CD4-positive, alpha-beta memory T cell (primary cell): ENCODE measurements at regions not wholly inside any gene's neighbourhood (a gene's known extent, or its start where the extent isn't known, plus 50 kb on each side); places are given as distances from the start of the nearest gene placed in this dataset.

Source experiments
- CTCF ChIA-PET: fragments of 350-600 bp; sonication (Branson Sonifier 250); formaldehyde crosslinking; loops from one replicate; lab custom pipeline; 2021; ENCODE audit warnings: inconsistent platforms; ENCODE audit not compliant: partially characterized antibody; lab: Charles Lee
- POLR2A ChIA-PET: fragments of 350-600 bp; sonication (Branson Sonifier 250); formaldehyde crosslinking; loops from one replicate; lab custom pipeline; 2021; ENCODE audit not compliant: partially characterized antibody; lab: Charles Lee
- DNase-seq, 5 donors: peaks; one replicate each; pipeline versions ENCODE4 v3.0.0 to v3.0.0-alpha.2; 2020 to 2022; ENCODE audit warnings: mixed read lengths in 1 of 5
- H3K27ac ChIP-seq: one replicate; pipeline ENCODE4 v1.7.0; 2013; ENCODE audit warnings: low read depth, low read length
- H3K27me3 ChIP-seq: 2 replicates; pipeline ENCODE4 v1.7.0; 2013; ENCODE audit warnings: mild to moderate bottlenecking, low read length, moderate library complexity; ENCODE audit not compliant: insufficient read depth
- H3K36me3 ChIP-seq: 2 replicates; pipeline ENCODE4 v1.7.0; 2013; ENCODE audit warnings: mild to moderate bottlenecking, low read length, moderate library complexity; ENCODE audit not compliant: insufficient read depth
- H3K4me1 ChIP-seq: 2 replicates; pipeline ENCODE4 v1.7.0; 2013; ENCODE audit warnings: mild to moderate bottlenecking, low read length, moderate library complexity; ENCODE audit not compliant: insufficient read depth
- H3K4me3 ChIP-seq, 2 donors: one replicate each; pipeline ENCODE4 v1.7.0; 2013; ENCODE audit warnings: low read length in 2 of 2, mild to moderate bottlenecking in 1 of 2
- H3K9me3 ChIP-seq, 2 donors: one replicate each; pipeline ENCODE4 v1.7.0; 2013; ENCODE audit warnings: low read length in 2 of 2, control low read depth in 1 of 2; ENCODE audit not compliant: control insufficient read depth in 1 of 2
- H3K27ac Mint-ChIP-seq, 7 donors: one replicate each; pipeline ENCODE4 v1.8.0; 2020 to 2021; ENCODE audit warnings: mixed read lengths in 7 of 7, mild to moderate bottlenecking in 6 of 7, inconsistent platforms in 3 of 7, moderate library complexity in 3 of 7
- H3K27me3 Mint-ChIP-seq, 2 donors: one replicate each; pipeline ENCODE4 v1.8.0; 2020 to 2021; ENCODE audit warnings: mixed read lengths in 2 of 2
- H3K36me3 Mint-ChIP-seq, 2 donors: one replicate each; pipeline ENCODE4 v1.8.0; 2020 to 2021; ENCODE audit warnings: mixed read lengths in 2 of 2, inconsistent platforms in 1 of 2, mild to moderate bottlenecking in 1 of 2
- H3K4me1 Mint-ChIP-seq, 4 donors: one replicate each; pipeline ENCODE4 v1.8.0; 2020 to 2021; ENCODE audit warnings: mixed read lengths in 4 of 4, mild to moderate bottlenecking in 1 of 4
- H3K4me3 Mint-ChIP-seq, 8 donors: one replicate each; pipeline ENCODE4 v1.8.0; 2020 to 2021; ENCODE audit warnings: mixed read lengths in 8 of 8, mild to moderate bottlenecking in 7 of 8, moderate library complexity in 6 of 8, inconsistent platforms in 3 of 8
- H3K9me3 Mint-ChIP-seq, 8 donors: one replicate each; pipeline ENCODE4 v1.8.0; 2020 to 2021; ENCODE audit warnings: mixed read lengths in 8 of 8, mild to moderate bottlenecking in 5 of 8, inconsistent platforms in 3 of 8, moderate library complexity in 1 of 8
- intact Hi-C: fragments of 100-400 bp; cut with micrococcal nuclease; formaldehyde crosslinking; loops from one replicate; pipeline ENCODE4 v1.15.1; 2023

DNA sequence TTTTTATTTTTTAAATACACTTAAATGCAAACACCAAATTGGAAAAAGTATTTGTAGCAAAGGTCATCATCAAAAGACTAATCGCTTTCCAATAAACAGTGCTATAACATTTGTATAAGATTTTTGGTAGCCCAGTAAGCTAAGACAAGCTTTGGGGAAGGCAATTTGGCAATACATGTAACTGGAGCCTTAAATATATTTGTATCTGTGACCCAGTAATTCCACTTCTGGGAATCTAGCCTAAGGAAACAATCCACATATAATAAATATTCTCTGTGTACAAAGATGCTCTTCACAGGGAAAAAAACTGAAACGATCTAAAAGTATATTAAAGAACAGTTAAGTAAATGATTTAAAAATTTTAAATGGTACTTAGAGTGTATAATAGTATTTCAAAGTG, 65.5 kb upstream of the TJP1 start:
- H3K4me3 Mint-ChIP-seq: no peak overlapping the region
- Histone ChIP-seq H3K9me3 (no peaks in the 10 kb centered on the region), H3K36me3 (no peaks in the 10 kb centered on the region), H3K4me1 (no peaks in the 10 kb centered on the region), H3K27ac (no peak overlapping the region), H3K27me3 (no peaks in the 10 kb centered on the region), H3K4me3 (no peak overlapping the region)
- peaks cover 4 to 5% of the 10 kb centered on the region in 2 donors for H3K27me3 Mint-ChIP-seq
- no peak for DNase-seq
- intact Hi-C loops: no loop called here
- ChIA-PET CTCF (interaction anchor here (0.6 kb wide), 1 partner anchor 31 kb away, joined by 3 read pairs; no protein-coding TSS in a partner anchor), POLR2A (no interaction called here)
- H3K4me1 Mint-ChIP-seq: no peaks in the 10 kb centered on the region
- peaks cover 0 to 2% (median 0%) of the 10 kb centered on the region in 8 donors for H3K9me3 Mint-ChIP-seq
- no peak overlapping the region for H3K27ac Mint-ChIP-seq
- H3K36me3 Mint-ChIP-seq: no peaks in the 10 kb centered on the region

DNA sequence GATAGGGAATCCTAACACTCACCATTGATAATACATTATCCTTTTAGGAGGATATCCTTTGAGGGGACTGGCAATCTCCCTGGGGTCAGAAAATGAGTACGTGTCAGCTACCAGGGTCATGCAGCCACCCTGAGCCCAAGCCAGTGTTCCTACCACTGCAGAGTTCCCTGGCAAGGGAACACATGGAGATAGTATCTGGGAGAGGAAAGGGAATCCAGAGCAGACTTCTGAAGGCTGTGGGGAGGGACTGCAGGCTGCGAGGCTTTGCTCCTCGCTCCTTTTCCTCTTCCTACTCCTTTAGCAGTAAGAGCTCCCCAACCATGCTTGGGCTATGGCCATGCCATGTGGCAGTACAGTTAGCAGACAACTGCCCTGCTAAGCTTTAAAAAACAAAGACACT, 62.9 kb upstream of the TJP1 start:
- no peak for DNase-seq
- no peaks in the 10 kb centered on the region for H3K4me1 ChIP-seq
- H3K27ac ChIP-seq: no peak overlapping the region
- H3K4me3 Mint-ChIP-seq: no peak overlapping the region
- H3K4me1 Mint-ChIP-seq: no peaks in the 10 kb centered on the region
- H3K36me3 ChIP-seq: no peaks in the 10 kb centered on the region
- H3K27ac Mint-ChIP-seq: no peak overlapping the region
- H3K9me3 Mint-ChIP-seq: no peaks in the 10 kb centered on the region
- CTCF ChIA-PET: no interaction called here
- intact Hi-C loops: no loop called here
- no peaks in the 10 kb centered on the region for H3K36me3 Mint-ChIP-seq
- H3K27me3 Mint-ChIP-seq: peaks cover 4 to 8% of the 10 kb centered on the region in 2 donors
- no peak overlapping the region for H3K4me3 ChIP-seq
- H3K27me3 ChIP-seq: no peaks in the 10 kb centered on the region
- POLR2A ChIA-PET: no interaction called here
- no peaks in the 10 kb centered on the region for H3K9me3 ChIP-seq

DNA sequence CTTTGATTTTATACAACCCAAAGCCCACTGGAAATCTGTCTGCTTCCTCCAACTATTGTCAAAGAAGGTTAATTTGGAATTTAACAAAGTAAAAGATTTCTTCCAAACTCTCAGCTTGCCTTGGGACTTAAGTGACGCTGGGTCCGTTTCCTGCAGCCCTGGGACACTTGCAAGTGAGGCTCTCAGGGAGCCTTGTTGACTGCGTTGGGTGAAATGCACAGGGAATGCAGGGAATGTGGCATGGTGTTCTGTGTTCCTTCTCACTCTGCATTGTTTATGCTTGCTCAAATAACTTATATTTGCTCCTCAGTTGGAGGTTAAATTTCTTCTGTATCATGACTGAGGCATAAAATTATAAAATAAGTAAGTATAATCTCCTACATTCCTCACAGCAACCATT, 60.9 kb upstream of the TJP1 start:
- intact Hi-C loops: no loop called here
- H3K27ac Mint-ChIP-seq: no peak overlapping the region
- ChIA-PET CTCF (interaction anchor here (0.6 kb wide), 1 partner anchor 1032 kb away, joined by 3 read pairs; no protein-coding TSS in a partner anchor), POLR2A (no interaction called here)
- H3K4me3 ChIP-seq: no peak overlapping the region
- H3K27me3 ChIP-seq: no peaks in the 10 kb centered on the region
- no peaks in the 10 kb centered on the region for H3K9me3 ChIP-seq
- no peak for DNase-seq
- no peaks in the 10 kb centered on the region for H3K9me3 Mint-ChIP-seq
- peaks cover 4 to 6% of the 10 kb centered on the region in 2 donors for H3K27me3 Mint-ChIP-seq
- no peak overlapping the region for H3K27ac ChIP-seq
- H3K36me3 ChIP-seq: no peaks in the 10 kb centered on the region
- no peaks in the 10 kb centered on the region for H3K36me3 Mint-ChIP-seq
- no peak overlapping the region for H3K4me3 Mint-ChIP-seq
- H3K4me1 ChIP-seq: no peaks in the 10 kb centered on the region
- no peaks in the 10 kb centered on the region for H3K4me1 Mint-ChIP-seq

DNA sequence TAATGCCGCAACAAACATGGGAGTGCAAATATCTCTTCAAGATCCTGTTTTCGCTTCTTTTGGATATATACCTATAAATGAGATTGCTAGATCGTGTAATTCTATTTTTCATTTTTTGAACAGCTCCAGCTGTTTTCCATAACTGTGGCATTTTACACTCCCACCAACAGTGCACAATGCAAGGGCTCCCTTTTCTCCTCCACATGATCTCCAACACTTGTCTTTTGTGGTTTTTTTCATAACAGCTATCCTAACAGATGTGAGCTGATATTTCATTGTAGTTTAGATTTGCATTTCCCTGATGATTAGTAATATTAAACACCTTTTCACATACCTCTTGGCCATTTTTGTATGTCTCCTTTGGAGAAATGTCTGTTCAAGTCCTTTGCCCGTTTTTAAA, 58.6 kb upstream of the TJP1 start:
- H3K27me3 Mint-ChIP-seq: peaks cover 2 to 6% of the 10 kb centered on the region in 2 donors
- no peaks in the 10 kb centered on the region for H3K27me3 ChIP-seq
- no peak overlapping the region for H3K4me3 Mint-ChIP-seq
- H3K36me3 Mint-ChIP-seq: no peaks in the 10 kb centered on the region
- no peaks in the 10 kb centered on the region for H3K36me3 ChIP-seq
- intact Hi-C loops: no loop called here
- no peaks in the 10 kb centered on the region for H3K4me1 Mint-ChIP-seq
- H3K4me1 ChIP-seq: no peaks in the 10 kb centered on the region
- H3K4me3 ChIP-seq: no peak overlapping the region
- H3K9me3 Mint-ChIP-seq: peaks cover 0 to 3% (median 0%) of the 10 kb centered on the region in 8 donors
- POLR2A ChIA-PET: no interaction called here
- no peak overlapping the region for H3K27ac ChIP-seq
- no peak overlapping the region for H3K27ac Mint-ChIP-seq
- CTCF ChIA-PET: interaction anchor here (0.6 kb wide), 1 partner anchor 17 kb away, joined by 3 read pairs; no protein-coding TSS in a partner anchor
- H3K9me3 ChIP-seq: no peaks in the 10 kb centered on the region
- no peak for DNase-seq

DNA sequence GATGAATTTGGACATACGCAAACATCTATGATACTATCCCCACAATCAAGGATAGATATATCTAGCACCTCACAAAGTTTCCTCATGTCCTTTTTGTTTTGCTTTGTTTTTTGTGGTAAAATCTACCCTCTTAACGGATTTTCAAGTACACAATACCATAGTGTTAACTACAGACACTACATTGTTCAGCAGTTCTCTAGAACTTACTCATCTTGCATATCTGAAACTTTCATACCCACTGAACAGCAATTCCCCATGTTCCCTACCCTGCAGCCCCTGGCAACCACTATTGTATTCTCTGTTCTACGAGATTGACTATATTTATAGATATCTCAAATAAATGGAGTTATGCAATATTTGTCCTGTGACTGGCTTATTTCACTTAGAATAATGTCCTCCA, 58.1 kb upstream of the TJP1 start:
- Mint-ChIP-seq H3K36me3 (no peaks in the 10 kb centered on the region), H3K27me3 (peaks cover 0 to 6% of the 10 kb centered on the region in 2 donors), H3K9me3 (peaks cover 0 to 3% (median 0%) of the 10 kb centered on the region in 8 donors), H3K4me1 (no peaks in the 10 kb centered on the region), H3K4me3 (no peak overlapping the region), H3K27ac (no peak overlapping the region)
- no peak for DNase-seq
- no peak overlapping the region for H3K27ac ChIP-seq
- no peaks in the 10 kb centered on the region for H3K27me3 ChIP-seq
- H3K4me1 ChIP-seq: no peaks in the 10 kb centered on the region
- H3K36me3 ChIP-seq: no peaks in the 10 kb centered on the region
- no peaks in the 10 kb centered on the region for H3K9me3 ChIP-seq
- no peak overlapping the region for H3K4me3 ChIP-seq
- ChIA-PET POLR2A (no interaction called here), CTCF (no interaction called here)
- intact Hi-C loops: no loop called here

DNA sequence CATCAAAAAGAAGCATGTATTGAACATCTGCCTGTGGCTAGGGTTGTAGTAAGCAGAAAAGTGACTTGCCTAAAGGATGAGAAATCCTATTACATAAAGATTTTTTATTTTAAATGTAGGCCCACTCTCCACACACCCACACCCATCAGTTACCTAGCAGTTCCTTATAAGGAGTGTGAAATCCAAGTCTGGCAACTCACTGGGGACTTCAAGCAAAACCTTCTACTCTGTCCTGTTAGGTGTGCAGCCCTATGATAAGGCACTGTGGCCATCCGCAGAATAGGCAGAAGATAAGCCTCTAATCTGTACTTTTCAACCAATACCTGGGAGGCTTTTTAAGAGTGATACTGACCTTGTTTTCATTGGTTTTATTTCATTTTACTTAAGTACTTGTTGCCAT, 52.7 kb upstream of the TJP1 start:
- no peak for DNase-seq
- Histone ChIP-seq H3K4me3 (no peak overlapping the region), H3K27me3 (no peaks in the 10 kb centered on the region), H3K27ac (no peak overlapping the region), H3K4me1 (no peaks in the 10 kb centered on the region), H3K36me3 (no peaks in the 10 kb centered on the region), H3K9me3 (no peaks in the 10 kb centered on the region)
- no peak overlapping the region for H3K4me3 Mint-ChIP-seq
- H3K27ac Mint-ChIP-seq: no peak overlapping the region
- H3K9me3 Mint-ChIP-seq: peaks cover 0 to 3% (median 0%) of the 10 kb centered on the region in 8 donors
- ChIA-PET CTCF (interaction anchor here (0.7 kb wide), 1 partner anchor 9 kb away, joined by 3 read pairs; no protein-coding TSS in a partner anchor), POLR2A (no interaction called here)
- H3K36me3 Mint-ChIP-seq: no peaks in the 10 kb centered on the region
- H3K4me1 Mint-ChIP-seq: no peaks in the 10 kb centered on the region
- intact Hi-C loops: no loop called here
- no peaks in the 10 kb centered on the region for H3K27me3 Mint-ChIP-seq

DNA sequence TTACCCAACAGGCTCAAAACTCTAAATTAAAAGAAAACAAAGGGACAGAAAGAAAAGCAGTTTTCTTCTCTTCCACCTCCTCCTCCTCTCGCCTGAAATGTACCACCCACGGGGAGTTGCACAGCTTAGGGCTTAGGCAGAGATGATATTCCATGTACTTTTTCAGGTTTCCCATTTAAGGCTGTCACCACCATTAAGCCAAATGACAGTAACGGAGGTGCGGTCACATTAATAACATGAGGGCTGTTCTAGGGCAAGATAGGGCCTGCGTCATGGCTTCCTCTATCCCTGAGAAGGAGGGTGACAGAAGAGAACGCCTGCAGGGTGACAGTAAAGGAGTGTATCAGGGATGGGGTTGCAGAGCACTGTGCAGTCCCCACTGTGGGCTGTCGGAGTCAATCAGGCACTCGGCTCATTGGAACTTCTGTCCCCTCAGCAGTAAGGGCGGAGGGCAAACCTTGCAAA, 51.7 kb upstream of the TJP1 start:
- Mint-ChIP-seq H3K9me3 (peaks cover 0 to 3% (median 0%) of the 10 kb centered on the region in 8 donors), H3K27ac (no peak overlapping the region)
- intact Hi-C loops: no loop called here

More for the DNA sequence above, 51.7 kb upstream of the TJP1 start:
- H3K4me1 ChIP-seq: no peaks in the 10 kb centered on the region
- H3K9me3 ChIP-seq: no peaks in the 10 kb centered on the region
- H3K36me3 ChIP-seq: no peaks in the 10 kb centered on the region
- no peaks in the 10 kb centered on the region for H3K27me3 ChIP-seq
- CTCF ChIA-PET: interaction anchor here (0.7 kb wide), 1 partner anchor 8 kb away, joined by 3 read pairs; no protein-coding TSS in a partner anchor
- Mint-ChIP-seq H3K4me3 (no peak overlapping the region), H3K4me1 (no peaks in the 10 kb centered on the region), H3K36me3 (no peaks in the 10 kb centered on the region), H3K27me3 (peaks cover 0 to 2% of the 10 kb centered on the region in 2 donors)
- no peak overlapping the region for H3K27ac ChIP-seq
- no peak overlapping the region for H3K4me3 ChIP-seq
- POLR2A ChIA-PET: no interaction called here
- DNase-seq: no peak
